GM12875 (cell line): ENCODE measurements at regions not wholly inside any gene's neighbourhood (a gene's known extent, or its start where the extent isn't known, plus 50 kb on each side); places are given as distances from the start of the nearest gene placed in this dataset.

Experiments
- H3K4me3 ChIP-seq: one replicate; pipeline ENCODE4 v1.5.1; 2011; ENCODE audit warnings: low read depth, low read length, control low read depth
- TF ChIP-seq, protein P1 (sequence below): IDR thresholded peaks from 2 replicates; pipeline ENCODE4 v1.5.1; 2011; ENCODE audit warnings: low read depth, mild to moderate bottlenecking, control low read depth, inconsistent platforms, low read length, moderate library complexity, borderline replicate concordance; ENCODE audit not compliant: insufficient read depth

DNA sequence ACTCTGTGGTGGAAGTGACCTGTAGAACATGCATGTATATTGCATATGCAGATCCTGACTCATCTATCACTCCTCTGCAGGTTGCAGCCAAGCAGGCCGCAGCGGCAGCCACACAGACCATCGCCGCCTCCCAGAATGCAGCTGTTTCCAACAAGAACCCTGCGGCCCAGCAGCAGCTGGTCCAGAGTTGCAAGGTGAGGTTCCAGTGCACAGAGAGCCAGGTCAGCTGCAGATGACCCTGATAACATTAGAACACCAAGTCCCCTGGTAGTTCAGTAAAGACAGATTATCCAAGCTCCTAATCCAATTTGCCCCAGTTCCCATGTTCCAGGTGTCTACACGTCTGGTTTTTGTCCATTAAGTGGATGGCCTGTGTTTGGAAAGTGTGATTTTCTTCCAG lies 325.1 kb upstream of the TPM1 start:
- no peak overlapping the region for H3K4me3 ChIP-seq
- TF ChIP-seq, protein P1, sequence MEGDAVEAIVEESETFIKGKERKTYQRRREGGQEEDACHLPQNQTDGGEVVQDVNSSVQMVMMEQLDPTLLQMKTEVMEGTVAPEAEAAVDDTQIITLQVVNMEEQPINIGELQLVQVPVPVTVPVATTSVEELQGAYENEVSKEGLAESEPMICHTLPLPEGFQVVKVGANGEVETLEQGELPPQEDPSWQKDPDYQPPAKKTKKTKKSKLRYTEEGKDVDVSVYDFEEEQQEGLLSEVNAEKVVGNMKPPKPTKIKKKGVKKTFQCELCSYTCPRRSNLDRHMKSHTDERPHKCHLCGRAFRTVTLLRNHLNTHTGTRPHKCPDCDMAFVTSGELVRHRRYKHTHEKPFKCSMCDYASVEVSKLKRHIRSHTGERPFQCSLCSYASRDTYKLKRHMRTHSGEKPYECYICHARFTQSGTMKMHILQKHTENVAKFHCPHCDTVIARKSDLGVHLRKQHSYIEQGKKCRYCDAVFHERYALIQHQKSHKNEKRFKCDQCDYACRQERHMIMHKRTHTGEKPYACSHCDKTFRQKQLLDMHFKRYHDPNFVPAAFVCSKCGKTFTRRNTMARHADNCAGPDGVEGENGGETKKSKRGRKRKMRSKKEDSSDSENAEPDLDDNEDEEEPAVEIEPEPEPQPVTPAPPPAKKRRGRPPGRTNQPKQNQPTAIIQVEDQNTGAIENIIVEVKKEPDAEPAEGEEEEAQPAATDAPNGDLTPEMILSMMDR = no peak

DNA sequence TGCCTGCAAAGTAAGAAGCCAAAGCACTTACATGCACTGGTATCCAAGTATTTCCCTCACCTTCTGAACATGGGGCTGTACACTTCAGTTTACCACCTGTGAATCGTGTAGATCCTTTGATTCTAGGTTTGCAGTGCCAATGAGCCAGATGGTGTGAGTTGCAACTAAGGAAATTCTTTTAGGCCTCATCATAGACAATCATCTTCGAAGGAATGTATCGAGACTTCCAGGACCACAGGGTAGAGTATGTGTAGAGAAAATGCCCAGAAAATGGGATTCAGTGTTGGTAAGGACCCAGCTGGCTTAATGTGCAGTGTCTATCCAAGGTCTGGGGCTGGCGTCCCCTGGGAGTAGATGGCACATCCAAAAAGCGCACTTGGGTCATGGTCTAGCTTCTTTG lies 323.2 kb upstream of the TPM1 start:
- TF ChIP-seq, protein P1 = no peak
- H3K4me3 ChIP-seq = no peak overlapping the region

DNA sequence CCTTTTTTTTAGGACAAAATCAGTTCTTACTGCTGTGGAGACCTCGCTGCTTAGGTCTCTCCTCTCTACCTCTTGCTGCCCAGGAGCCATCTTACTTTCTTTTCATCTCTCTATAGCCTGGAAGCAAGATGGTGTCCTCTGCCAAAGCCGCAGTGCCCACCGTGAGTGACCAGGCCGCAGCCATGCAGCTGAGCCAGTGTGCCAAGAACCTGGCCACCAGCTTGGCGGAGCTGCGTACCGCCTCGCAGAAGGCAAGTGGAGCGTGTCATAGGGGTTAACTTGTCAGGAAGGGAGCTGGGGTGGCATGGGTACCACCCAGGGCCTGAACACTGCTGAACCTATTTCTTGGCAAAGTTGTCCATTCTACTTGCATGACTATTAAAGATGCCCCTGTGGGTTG lies 320.3 kb upstream of the TPM1 start:
- no peak overlapping the region for H3K4me3 ChIP-seq
- TF ChIP-seq, protein P1 = no peak

DNA sequence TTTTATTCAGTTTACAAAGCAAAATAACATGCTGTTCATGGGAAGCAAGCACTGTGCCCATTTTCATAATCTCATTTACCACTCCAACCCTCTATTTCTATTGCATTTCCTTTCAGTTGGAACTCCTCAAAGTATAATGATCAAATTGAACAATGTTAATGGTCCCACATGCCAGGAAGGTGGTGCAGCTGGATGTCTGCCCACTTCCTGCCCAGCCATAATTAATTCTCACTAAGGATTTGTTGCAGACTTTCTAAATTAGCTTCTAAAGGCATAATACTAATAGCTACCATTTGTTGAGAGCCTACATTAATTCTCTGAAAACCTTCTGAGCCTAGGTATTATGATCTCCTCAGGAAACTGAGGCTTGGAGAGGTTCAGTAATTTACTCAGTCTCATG lies 316.1 kb upstream of the TPM1 start:
- no peak overlapping the region for H3K4me3 ChIP-seq
- TF ChIP-seq, protein P1 = no peak

DNA sequence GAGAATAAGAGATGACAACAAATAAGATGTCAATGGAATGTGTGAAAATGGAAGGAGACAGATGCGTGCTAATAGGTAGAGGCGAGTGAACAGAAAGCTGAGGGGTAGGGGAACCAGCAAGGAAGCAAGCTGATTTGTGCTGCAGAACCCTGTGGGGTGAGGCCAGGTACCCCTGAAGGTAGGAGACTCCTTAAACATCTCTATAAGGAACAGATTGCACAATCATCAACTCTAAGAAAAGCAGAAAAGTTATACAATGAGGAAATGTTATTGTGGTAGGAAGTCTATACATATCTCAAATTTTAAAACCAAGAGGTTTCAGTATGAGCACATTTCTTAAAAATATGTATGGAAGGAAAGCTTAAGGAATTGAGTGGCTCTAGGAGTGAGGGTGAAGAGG lies 315.0 kb upstream of the TPM1 start:
- TF ChIP-seq, protein P1 = no peak
- H3K4me3 ChIP-seq = no peak overlapping the region

DNA sequence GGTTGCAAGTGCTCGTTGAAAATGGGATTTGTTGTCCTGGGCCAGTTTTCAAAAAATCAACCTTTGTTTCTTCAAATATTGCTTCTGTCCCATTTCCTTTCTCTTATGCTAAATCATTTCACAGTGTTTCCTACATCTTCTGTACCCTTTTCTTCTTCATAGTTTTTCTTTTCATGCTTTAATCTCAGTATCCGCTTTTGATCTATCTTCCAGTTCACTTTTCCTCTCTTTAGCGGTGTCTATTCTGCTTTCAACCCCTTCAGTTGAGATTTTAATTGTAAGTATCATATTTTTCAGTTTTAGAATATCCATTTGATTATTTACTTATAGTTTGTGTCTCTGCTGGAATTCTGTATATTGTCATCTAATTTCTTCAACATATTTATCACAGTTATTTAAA lies 311.7 kb upstream of the TPM1 start:
- TF ChIP-seq, protein P1 = no peak
- no peak overlapping the region for H3K4me3 ChIP-seq

DNA sequence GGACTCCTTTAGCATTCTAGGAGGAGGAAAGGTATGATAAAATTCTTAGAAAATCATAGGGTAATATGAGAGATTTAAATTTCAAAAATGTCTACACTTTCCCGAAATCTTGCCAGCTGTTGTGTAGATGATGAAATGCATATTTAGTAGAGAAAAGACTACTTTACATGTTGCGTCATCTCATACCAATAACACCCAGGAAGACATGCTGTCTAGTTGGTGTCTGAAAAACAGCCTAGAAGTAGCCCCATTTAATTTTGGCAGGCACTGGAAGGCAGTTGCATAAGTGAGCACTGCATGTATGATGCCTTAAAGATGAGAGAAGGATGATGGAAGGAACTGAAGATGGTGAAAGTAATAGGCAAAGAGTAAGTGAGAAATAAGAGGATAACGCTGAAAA lies 310.5 kb upstream of the TPM1 start:
- TF ChIP-seq, protein P1 = no peak

More for the DNA sequence above, 310.5 kb upstream of the TPM1 start:
- H3K4me3 ChIP-seq = no peak overlapping the region
